GM18517 (cell line): ENCODE measurements at regions not wholly inside any gene's neighbourhood (a gene's known extent, or its start where the extent isn't known, plus 50 kb on each side); places are given as distances from the start of the nearest gene placed in this dataset.
"Not testable (repeated sequence)": the region's sequence is repeated elsewhere in the genome, so short reads cannot be mapped to it uniquely, and the experiment has no call there.

Source experiments
- ATAC-seq: cut with Tn5 transposase; IDR thresholded peaks from one replicate; pipeline ENCODE4 v1.9.1; 2021; ENCODE audit warnings: mild to moderate bottlenecking, moderate library complexity; ENCODE audit not compliant: unreplicated experiment

DNA sequence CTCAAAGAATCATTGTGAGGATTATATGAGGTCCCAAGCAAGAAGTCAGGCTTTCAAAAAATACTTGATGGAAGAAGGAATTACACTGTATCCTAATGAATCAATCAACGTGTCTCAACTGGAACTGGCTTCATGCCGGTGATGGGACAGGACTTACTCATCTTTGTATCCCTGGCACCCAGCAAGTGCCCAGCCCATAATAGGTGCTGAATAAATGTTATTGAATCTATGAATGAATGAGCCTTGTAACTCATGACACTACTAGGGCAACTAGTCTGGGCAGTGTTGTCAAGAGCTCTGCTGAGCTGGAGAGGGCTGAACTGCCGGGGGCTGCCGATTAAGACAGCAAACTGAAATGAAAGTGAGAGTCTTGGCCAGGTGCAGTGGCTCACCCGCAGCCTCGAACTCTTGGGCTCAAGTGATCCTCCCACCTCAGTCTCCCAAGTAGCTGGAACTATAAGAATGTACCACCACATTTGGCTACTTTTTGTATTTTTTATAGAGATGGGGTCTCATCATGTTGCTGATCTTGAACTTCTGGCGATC, 87.2 kb upstream of the KIF5B start:
- no peak for ATAC-seq

DNA sequence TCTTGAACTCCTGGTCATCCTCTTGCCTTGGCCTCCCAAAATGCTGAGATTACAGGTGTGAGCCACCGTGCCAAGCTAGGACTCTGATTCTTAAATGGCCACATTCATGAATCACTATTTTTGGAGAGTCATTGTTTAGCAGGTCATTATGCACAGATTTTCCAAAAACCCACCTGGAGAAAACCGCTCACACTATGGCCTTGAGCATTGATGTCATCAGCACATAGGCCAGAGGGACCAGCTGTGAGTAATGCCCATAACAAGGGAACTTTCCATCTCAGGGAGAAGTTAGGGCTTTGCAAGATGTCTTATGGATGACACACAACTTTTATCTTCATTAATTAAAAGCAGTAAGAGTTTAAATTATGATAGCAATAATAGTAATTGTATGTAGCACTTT, 86.4 kb upstream of the KIF5B start:
- no peak for ATAC-seq

DNA sequence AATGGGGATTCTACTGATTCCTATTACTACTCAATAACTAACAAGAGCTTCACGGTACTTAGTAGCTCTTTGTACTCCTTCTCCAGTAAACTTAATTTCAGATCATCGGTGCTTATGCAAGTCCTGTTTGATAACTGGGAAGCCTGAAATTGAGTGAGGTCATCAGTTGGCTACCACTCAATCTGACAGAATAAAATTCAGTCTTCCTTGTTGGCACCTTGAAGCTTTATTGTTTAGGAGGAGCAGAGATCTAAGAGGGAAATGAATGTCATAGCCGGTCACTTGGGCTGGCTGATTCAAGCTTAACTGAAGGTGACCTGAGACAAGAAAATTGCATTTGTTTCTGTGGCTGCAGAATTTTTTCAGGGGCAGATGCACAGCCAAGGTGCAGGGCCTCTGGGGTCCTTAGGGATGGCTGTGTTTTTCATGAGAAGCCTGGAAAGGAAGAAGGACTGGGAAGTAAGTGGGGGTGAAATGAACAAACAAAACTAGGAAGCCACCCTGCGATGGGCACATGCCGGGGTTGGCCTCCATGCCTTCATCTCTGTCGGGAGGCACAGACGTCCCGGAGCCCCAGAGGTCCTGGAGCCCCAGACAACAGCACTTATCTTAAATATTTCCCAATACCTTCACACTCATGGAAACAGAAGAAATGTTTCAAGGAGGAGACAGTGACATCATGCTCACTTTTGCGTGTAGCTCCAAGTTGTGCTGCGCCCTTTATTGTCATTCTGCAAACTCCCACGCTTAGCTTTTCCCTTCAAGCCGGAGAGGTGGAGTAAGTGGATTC, 85.0 kb upstream of the KIF5B start:
- no peak for ATAC-seq

DNA sequence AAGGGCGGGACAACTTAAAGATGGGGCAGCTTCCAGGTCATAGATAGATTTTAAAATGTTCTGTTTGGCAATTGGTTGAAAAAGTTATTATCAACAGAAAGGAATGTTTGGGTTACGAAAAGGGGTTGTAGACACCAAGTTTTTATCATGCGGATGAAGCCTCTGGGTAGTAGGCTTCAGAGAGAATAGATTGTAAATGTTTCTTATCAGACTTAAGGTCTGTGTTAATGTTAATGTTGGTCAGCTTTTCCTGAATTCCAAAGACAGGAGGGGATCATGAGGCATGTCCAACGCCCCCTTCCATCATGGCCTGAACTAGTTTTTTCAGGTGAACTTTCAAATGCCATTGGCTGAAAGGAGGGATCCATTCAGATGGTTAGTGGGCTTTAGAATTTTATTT, 84.2 kb upstream of the KIF5B start:
- ATAC-seq, result no peak

DNA sequence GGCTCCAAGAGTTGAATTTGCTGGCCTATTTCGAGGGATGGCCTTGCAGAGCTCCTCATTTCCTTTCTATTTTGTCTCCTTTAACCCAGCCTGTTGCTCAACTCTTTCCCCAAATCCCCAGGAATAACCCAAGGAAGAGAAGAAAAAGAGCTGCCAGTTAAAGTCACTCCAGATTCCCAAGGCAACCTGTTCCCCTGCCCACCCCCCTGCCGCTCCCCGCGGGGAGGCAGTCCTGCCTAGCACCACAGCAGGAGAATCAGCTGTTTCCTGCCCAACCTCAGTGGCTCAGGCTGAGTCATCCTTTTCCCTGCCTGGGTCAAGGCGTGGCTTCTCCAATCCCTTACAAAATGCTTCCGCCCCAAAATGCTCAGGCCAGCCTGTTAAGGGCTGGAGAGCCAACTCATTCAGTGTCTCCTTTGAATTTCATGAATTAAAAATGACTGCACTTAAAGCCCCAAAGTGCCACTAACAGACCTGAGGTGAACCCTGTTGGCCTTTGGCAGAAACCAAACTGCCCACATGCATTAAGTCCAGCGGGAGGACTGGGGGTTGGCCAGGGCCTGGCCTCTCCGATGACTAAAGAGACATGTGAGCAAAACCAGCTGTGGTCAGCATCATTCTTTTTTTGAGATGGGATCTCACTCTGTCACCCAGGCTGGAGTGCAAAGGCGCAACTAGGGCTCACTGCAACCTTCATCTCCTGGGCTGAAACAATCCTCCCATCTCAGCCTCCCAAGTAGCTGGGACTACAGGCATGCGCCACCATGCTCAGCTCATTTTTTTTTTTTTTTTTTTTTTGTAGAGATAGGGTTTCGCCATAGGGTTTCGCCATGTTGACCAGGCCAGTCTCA, 83.2 kb upstream of the KIF5B start:
- ATAC-seq, result no peak

DNA sequence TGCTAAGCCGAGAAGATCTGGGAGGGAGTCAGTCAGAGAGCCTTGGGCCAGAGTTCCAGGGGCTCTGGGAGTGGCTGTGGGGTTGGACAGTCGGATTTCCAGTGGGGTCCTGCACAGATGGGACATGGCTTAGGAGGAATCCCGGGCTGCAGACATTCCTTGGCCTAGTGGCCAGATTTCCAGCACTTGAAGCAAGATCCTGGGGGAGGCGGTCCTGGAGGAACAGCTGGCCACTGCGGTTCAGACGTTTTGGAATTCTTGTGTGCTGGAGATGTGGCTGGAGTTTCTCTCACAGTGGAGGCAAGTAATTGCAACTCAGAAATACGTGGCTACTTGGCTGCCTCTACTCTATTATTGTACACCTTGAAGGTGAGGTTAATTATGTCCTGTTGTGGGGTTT, 80.7 kb upstream of the KIF5B start:
- not testable (repeated sequence) for ATAC-seq

DNA sequence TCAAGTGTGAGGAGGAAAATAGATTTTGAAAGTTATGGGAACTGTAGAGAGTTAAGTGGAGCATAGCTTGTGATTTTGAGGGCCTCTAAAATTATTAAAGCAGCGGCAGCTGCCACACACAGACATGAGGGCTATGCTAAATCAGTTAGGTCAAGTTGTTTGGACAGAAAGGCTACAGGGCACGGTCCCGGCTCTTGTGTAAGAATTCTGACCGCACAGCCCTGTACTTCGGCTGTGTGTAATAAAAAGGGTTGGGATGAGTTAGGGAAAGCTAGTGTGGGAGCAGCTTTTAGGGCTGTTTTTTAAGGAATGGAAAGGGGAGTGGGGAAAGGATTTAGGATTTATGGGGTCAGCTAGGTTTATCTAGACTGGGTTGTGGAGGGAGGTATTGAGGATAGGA, 79.6 kb upstream of the KIF5B start:
- ATAC-seq, result not testable (repeated sequence)

DNA sequence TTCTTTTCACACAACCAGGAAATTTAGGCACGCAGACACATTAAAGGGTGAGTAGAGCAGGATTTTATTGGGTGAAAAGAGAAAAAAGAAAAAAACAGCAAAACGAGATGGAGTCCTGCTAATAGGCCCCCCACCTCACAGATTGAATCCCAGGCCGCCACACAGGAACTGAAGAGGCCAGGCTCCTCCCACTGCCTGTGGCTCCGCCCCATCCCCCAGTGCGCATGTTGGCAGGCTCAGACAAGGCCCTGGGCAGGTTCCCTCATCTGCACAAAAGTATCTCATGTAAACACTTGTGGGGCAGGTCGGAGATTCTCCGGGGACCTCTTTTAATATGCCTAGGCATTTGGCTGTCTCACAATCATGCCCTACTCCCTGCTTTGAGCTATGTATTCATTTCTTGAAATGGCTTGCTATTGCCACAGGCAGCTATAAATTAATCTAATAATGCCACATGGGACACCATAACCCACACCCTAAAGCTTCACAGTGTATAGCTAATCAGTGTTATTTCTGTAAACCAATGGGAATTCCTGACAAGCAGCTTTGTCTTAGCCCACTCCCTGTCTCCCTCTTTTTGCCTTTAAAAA, 76.2 kb upstream of the KIF5B start:
- ATAC-seq, result no peak

DNA sequence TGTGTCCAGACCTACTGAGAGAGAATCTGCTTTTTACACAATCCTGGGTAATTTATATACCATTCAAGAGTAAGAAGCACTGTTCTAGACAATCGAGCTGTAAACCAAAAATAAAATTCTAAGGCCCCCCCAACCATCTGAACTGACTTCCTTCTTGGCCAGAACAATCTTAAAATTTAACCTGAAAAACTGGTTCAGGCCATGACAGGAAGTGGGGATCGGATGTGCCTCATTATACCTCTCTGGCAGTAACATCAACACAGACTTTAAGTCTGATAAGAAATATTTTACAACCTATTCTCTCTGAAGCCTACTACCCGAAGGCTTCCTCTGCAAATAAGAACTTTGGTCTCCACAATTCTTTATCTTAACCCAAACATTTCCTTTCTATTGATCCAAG, 75.2 kb upstream of the KIF5B start:
- no peak for ATAC-seq

DNA sequence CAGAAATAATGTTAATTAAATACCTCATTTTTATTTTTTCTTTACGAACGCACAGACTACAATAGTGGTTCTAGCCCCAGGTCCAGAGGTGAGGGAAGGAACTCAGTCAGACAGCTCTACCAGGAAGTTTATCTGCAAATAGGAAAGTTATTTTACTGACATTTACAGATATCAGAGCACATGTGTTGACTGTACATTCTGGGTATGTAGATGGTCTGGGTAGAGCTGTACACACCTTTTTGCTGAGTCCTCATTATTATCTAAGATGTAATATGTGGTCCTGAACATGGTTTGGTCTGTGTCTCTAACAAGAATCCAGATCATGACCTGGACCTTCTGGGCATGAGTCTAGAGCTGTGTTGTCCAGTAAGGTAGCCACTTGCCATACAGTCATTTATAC, 74.6 kb upstream of the KIF5B start:
- no peak for ATAC-seq

DNA sequence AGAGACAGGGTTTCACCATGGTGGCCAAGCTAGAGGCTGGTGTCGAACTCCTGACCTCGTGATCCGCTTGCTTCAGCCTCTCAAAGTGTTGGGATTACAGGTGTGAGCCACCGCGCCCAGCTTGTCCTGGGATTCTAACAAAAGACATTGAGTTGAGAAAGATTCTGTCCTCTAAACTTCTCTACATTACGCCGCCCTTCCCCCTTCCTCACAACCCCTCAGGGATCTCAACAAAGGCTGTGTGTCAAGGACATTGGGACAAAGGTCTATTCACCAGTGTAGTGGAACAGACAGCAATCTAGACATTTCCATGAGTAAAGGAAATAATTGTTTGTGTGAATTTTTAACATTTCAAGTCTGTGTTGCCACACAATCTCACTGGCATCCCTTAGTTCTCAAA, 68.8 kb upstream of the KIF5B start:
- ATAC-seq, result no peak

DNA sequence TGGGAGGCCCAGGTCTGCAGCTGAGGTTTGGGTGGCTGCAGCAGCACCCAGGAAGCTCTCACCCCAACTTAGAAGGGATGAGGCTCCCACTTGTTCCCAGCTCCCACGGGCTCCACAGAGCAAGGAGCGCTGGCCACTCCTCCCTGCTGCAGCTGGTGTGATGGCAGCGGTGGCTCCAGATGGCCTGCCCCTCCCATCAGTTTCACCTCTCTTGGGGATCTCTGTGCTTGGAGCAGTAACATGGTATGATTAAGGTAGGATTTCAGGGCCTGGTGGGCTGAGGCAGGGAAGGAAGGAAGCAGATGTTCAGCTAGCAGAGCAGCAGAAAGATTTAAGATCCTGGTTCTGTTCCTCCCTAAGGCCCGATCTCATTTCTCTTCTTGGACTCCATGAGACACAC, 66.8 kb upstream of the KIF5B start:
- no peak for ATAC-seq

DNA sequence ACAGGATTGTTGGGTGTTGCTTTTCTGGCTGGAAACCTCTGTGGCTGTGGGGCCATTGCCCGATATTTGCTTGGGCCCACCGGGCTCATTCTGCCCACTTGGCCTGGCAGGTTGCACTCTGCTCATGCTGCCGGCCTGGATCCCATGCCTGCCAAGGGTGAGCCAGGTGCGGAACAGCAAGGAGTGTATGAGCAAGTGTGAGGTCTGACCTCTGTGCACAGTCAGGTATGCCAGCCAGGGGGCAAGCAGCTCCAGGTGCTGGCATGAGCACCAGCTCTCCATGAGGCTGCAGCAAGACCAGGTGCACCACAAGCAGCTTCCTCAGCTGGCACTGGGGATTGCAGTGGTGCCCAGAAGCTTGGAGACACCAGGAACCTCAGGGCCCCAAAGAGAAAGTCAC, 65.4 kb upstream of the KIF5B start:
- no peak for ATAC-seq

DNA sequence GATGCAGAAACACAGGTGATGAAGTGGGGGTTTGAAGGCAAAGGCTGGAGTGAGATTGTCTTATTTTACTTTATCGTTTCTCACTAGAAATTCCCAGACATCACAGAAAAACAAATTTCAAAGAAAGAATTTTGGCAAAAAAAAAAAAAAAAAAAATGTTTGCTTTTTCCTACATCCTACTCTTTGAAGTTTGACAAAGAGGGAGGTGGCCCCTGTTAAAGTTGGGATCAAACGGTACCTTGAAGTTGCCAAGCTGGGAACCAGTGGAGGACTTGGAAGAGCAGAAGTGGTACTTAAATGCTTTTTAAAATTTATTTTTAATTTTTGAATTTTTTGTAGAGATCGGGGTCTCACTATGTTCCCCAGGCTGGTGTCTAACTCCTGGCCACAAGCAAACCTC, 63.9 kb upstream of the KIF5B start:
- ATAC-seq, result no peak

DNA sequence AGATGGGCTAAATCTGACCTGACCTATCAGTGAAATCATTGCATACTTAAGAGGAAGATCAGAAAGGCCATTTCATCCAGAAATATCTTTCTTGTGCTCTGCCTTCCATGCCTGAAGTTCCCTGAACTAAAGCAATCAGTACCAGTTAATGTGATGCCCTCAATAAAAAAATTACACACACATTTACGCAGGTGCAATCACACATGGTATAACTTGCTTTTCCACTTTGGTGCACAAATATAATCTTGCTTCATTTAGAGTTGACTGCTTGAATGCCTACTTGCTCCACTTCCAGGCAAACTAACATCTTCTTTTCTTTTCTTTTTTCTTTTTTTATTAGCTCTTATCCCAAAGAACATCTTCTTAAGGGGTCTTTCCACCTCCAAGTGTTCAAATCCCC, 58.3 kb upstream of the KIF5B start:
- ATAC-seq, result no peak

DNA sequence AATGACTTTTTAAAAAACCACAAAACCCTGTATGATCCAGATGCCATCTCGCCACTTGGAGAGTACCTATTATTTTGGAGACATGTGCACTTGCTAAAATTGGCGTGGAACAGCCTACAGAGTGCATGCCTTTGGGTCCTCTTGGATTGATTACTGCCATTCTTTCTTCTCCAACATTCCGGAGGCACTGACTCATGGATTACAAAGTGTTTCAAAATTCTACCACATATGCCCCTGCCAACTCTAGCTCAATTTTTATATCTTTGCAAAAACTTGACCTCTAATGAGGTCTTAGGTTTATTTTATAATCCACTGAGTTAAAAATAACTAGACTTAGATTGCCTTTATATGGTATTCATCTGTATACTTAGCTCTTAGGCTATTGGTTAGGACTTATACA, 55.8 kb upstream of the KIF5B start:
- ATAC-seq, result no peak

DNA sequence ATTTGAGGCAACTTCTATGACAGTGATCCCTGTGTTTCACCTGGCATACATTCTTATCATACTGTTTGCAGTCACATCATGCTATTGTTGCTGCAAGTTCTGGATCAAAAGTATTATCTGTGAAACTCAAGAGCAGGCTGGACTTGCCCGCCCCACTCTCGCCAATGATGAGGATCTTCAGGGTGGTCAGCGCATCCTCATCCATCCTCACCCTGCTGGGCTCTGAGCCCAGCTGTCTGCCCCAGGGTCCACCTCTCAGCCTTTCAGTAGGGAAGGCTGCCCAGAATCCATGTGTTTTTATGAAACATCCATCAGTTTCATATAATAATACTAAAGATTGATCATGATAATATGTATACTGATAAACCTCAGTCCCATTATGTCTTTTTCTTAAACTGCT, 55.4 kb upstream of the KIF5B start:
- ATAC-seq, result no peak

DNA sequence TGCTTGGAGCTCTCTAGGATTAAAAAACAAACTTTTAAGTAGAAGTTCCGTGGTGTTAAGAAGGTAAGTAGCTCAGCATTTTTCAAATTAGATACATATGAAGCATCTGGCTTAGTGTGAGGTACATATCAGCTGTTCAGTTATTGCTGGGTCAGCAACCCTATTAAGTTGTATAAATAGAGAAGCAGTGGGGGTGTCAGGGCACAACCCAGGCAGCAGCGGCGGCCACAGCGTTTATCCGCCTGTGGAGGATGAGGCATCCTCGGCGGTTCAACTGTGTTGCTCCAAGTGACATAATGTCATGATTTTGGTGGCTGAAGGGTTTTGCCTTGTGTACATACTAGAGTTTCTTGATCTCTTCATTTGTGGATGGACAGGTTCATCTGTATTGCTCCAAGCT, 54.6 kb upstream of the KIF5B start:
- no peak for ATAC-seq

DNA sequence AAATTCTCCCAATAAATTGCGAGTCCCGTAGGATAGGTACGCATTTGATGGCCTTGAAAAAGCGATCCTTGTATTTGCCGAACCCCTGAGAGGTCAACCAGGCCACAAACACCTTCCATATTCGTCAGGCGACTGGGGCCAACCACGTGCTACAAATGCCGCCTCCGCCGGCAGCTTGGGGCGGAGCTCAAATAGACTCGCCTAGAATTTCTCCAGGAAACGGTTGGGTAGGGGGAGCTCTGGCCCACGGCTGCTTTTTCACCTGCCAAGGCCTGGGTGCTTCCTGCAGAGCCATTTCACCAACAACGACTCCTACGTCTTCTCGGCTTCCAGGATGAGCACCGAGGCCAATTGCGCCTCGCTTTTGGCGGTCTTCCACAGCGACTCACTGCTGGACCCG, 53.4 kb upstream of the KIF5B start:
- no peak for ATAC-seq
